ENCODE measurements at regions not wholly inside any gene's neighbourhood (a gene's known extent, or its start where the extent isn't known, plus 50 kb on each side); places are given as distances from the start of the nearest gene placed in this dataset.
A peak's percentile ranks its signal among the peaks of the same experiment; 100 is the strongest.

DNA sequence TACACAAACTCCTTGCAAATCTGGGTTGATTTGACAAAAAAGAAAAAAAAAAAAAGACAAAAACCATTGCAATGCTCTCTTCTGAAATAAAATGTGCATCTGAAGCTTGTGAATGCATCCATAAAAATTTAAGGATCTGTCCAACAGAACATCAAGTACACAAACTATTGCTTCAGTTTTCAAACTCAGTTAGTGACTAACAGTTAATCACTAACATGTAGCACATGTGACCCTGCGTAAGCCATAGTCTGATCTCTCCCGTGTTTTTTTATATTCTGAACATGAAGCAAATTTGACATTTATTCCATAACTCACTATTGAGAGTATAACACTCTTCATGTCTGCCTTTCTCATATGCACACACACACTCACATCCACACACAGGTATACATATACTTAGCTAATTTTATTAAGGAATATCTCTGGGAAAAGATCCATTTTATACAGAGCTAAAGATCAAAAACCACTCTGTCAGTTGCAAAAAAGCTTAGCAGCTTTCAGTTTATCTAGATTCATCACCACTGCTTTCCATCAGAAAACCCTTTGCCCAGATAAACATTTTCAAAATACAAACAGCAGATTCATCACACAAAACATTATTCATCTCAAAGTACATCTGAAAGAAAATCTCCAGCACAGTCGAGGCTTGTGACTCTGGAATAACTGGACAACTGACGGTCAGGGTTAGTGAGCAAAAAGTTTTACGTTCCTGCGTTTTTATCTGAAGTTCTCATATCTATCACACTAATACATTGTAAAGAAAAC lies 1000.4 kb upstream of the ACVR2A start:
- 89% methylated on average over 5 of the region's 6 CpGs for WGBS
- Histone ChIP-seq H3K27ac (ENCODE audit: low read length, poor library complexity, severe bottlenecking) (no peak overlapping the region), H2BK120ac (ENCODE audit: low read depth, low read length) (no peak overlapping the region), H2AK5ac (ENCODE audit: low read length, severe bottlenecking) (no peak overlapping the region), H3K4me3 (ENCODE audit: insufficient read depth in 1 of 2, low read depth in 1 of 2, low read length in 2 of 2) (peak overlapping the region in 1 of 2 experiments; percentile 55), H3K9me3 (ENCODE audit: control insufficient read depth, low read length) (no peaks in the 10 kb centered on the region), H3K4me1 (ENCODE audit: control insufficient read depth, insufficient read depth, low read depth, low read length) (no peaks in the 10 kb centered on the region), H4K91ac (ENCODE audit: low read length) (no peak overlapping the region), H3K4ac (ENCODE audit: low read depth in 1 of 2, low read length in 2 of 2) (no peak overlapping the region), H2BK15ac (ENCODE audit: low read depth, poor library complexity, severe bottlenecking) (no peak overlapping the region), H3K9ac (ENCODE audit: low read length) (peak overlapping the region; percentile 85), H3K36me3 (ENCODE audit: control insufficient read depth in 1 of 2, insufficient read depth in 2 of 2, low read depth in 1 of 2, low read length in 2 of 2) (no peaks in the 10 kb centered on the region), H3K14ac (ENCODE audit: low read length in 2 of 2) (no peak overlapping the region), H3K23ac (ENCODE audit: low read length in 2 of 2) (no peak overlapping the region), H2BK5ac (ENCODE audit: low read depth, low read length, poor library complexity, severe bottlenecking) (no peak overlapping the region), H3K27me3 (ENCODE audit: control insufficient read depth in 1 of 2, insufficient read depth in 1 of 2, low read length in 2 of 2) (no peaks in the 10 kb centered on the region), H2BK12ac (ENCODE audit: low read length in 2 of 2) (no peak overlapping the region), H3K4me2 (ENCODE audit: low read length, poor library complexity, severe bottlenecking) (no peak overlapping the region), H3K18ac (ENCODE audit: low read depth in 1 of 2, low read length in 2 of 2) (no peak overlapping the region), H2AFZ (ENCODE audit: low read depth, low read length) (no peak overlapping the region), H4K8ac (ENCODE audit: low read length) (no peak overlapping the region), H3K79me1 (replicated peaks; ENCODE audit: low read length, poor library complexity, severe bottlenecking) (no peaks in the 10 kb centered on the region)
- DNase-seq: no peak

DNA sequence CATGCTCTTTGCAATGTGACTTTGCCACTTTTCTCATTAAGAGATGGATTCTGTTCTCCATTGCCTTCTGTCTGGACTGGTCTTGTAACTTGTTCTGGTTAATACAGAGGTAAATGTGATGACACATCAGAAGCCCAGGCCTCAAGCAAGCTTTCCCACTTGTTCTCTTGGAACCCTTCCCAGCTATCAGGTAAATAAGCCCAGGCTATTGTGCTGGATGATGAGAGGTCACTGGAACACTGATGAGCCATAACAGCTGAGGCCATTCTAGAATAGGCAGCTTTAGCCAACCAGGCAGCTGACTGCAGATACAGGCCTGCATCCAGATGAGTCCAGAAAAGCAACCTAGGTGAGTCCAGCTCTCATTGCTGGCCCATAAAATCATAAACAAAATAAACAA lies 1007.0 kb upstream of the ACVR2A start:
- Histone ChIP-seq H3K27me3 (ENCODE audit: control insufficient read depth in 1 of 2, insufficient read depth in 1 of 2, low read length in 2 of 2) (no peaks in the 10 kb centered on the region), H3K79me1 (replicated peaks; ENCODE audit: low read length, poor library complexity, severe bottlenecking) (no peaks in the 10 kb centered on the region), H2AFZ (ENCODE audit: low read depth, low read length) (no peak overlapping the region), H3K18ac (ENCODE audit: low read depth in 1 of 2, low read length in 2 of 2) (no peak overlapping the region), H3K4me3 (ENCODE audit: insufficient read depth in 1 of 2, low read depth in 1 of 2, low read length in 2 of 2) (no peak overlapping the region), H3K4me2 (ENCODE audit: low read length, poor library complexity, severe bottlenecking) (no peak overlapping the region), H3K4ac (ENCODE audit: low read depth in 1 of 2, low read length in 2 of 2) (no peak overlapping the region), H4K8ac (ENCODE audit: low read length) (no peak overlapping the region), H2AK5ac (ENCODE audit: low read length, severe bottlenecking) (no peak overlapping the region), H3K14ac (ENCODE audit: low read length in 2 of 2) (no peak overlapping the region), H3K27ac (ENCODE audit: low read length, poor library complexity, severe bottlenecking) (no peak overlapping the region), H3K9ac (ENCODE audit: low read length) (no peak overlapping the region), H3K23ac (ENCODE audit: low read length in 2 of 2) (no peak overlapping the region), H2BK15ac (ENCODE audit: low read depth, poor library complexity, severe bottlenecking) (no peak overlapping the region), H2BK12ac (ENCODE audit: low read length in 2 of 2) (no peak overlapping the region), H3K4me1 (ENCODE audit: control insufficient read depth, insufficient read depth, low read depth, low read length) (no peaks in the 10 kb centered on the region), H2BK120ac (ENCODE audit: low read depth, low read length) (no peak overlapping the region), H2BK5ac (ENCODE audit: low read depth, low read length, poor library complexity, severe bottlenecking) (no peak overlapping the region), H3K9me3 (ENCODE audit: control insufficient read depth, low read length) (no peaks in the 10 kb centered on the region), H4K91ac (ENCODE audit: low read length) (no peak overlapping the region), H3K36me3 (ENCODE audit: control insufficient read depth in 1 of 2, insufficient read depth in 2 of 2, low read depth in 1 of 2, low read length in 2 of 2) (no peaks in the 10 kb centered on the region)
- DNase-seq: no peak

DNA sequence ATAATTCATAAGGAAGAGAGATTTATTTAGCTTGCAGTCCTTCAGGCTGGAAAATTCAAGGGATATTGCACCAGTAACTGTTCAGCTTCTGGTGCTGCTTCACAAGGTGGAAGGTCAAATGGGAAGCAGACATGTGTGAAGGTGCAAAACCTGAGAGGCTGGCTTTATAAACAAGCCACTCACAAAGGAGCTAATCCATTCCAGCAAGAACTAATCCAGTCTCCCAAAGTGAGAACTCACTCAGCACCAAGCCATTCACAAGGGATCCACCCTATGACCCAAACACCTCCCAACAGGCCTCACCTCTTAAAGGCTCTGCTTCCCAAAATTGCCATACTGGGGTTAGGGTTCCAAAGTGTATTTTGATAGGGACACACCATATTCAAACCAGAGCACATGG lies 1018.4 kb upstream of the ACVR2A start:
- H3K4me3 ChIP-seq (ENCODE audit: insufficient read depth in 1 of 2, low read depth in 1 of 2, low read length in 2 of 2): no peak overlapping the region
- H3K23ac ChIP-seq (ENCODE audit: low read length in 2 of 2): no peak overlapping the region
- H4K91ac ChIP-seq (ENCODE audit: low read length): no peak overlapping the region
- H3K9ac ChIP-seq (ENCODE audit: low read length): no peak overlapping the region
- no peak overlapping the region for H2BK120ac ChIP-seq (ENCODE audit: low read depth, low read length)
- no peak overlapping the region for H4K8ac ChIP-seq (ENCODE audit: low read length)
- no peaks in the 10 kb centered on the region for H3K4me1 ChIP-seq (ENCODE audit: control insufficient read depth, insufficient read depth, low read depth, low read length)
- H2AFZ ChIP-seq (ENCODE audit: low read depth, low read length): no peak overlapping the region
- H3K79me1 ChIP-seq (replicated peaks; ENCODE audit: low read length, poor library complexity, severe bottlenecking): no peaks in the 10 kb centered on the region
- no peak overlapping the region for H2BK15ac ChIP-seq (ENCODE audit: low read depth, poor library complexity, severe bottlenecking)
- H2AK5ac ChIP-seq (ENCODE audit: low read length, severe bottlenecking): no peak overlapping the region
- DNase-seq: no peak
- no peaks in the 10 kb centered on the region for H3K36me3 ChIP-seq (ENCODE audit: control insufficient read depth in 1 of 2, insufficient read depth in 2 of 2, low read depth in 1 of 2, low read length in 2 of 2)
- H2BK12ac ChIP-seq (ENCODE audit: low read length in 2 of 2): no peak overlapping the region
- no peak overlapping the region for H3K4me2 ChIP-seq (ENCODE audit: low read length, poor library complexity, severe bottlenecking)
- H2BK5ac ChIP-seq (ENCODE audit: low read depth, low read length, poor library complexity, severe bottlenecking): no peak overlapping the region
- no peak overlapping the region for H3K14ac ChIP-seq (ENCODE audit: low read length in 2 of 2)
- H3K27me3 ChIP-seq (ENCODE audit: control insufficient read depth in 1 of 2, insufficient read depth in 1 of 2, low read length in 2 of 2): peaks cover 0 to 9% of the 10 kb centered on the region in 2 experiments
- H3K27ac ChIP-seq (ENCODE audit: low read length, poor library complexity, severe bottlenecking): no peak overlapping the region
- H3K4ac ChIP-seq (ENCODE audit: low read depth in 1 of 2, low read length in 2 of 2): no peak overlapping the region
- no peak overlapping the region for H3K18ac ChIP-seq (ENCODE audit: low read depth in 1 of 2, low read length in 2 of 2)
- H3K9me3 ChIP-seq (ENCODE audit: control insufficient read depth, low read length): no peaks in the 10 kb centered on the region

DNA sequence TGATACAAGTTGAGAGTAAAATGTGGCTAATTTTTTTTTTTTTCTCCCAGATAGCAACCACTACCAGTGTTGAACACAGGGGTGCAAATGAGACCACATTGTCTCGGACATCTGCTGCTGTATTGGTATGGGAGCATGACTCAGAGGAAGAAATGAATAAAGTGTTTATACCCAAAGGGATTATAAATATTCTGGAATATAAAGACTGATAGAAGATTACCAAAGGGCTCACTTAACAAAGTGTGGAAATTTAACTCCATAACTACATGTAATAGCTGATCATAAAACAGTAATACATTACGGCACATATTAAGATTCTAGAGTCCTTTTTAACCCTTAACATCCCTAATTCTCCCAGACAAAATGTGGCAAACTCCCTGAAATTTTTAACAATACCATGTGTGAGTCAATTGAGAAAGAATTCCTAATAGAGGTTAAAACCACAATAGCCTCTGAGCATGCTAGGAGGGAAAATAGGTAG lies 1023.0 kb upstream of the ACVR2A start:
- peak overlapping the region; percentile 63 for H3K9ac ChIP-seq (ENCODE audit: low read length)
- peak overlapping the region in 1 of 2 experiments; percentile 39 for H3K4me3 ChIP-seq (ENCODE audit: insufficient read depth in 1 of 2, low read depth in 1 of 2, low read length in 2 of 2)
- no peaks in the 10 kb centered on the region for H3K79me1 ChIP-seq (replicated peaks; ENCODE audit: low read length, poor library complexity, severe bottlenecking)
- H4K8ac ChIP-seq (ENCODE audit: low read length): no peak overlapping the region
- no peak overlapping the region for H3K4me2 ChIP-seq (ENCODE audit: low read length, poor library complexity, severe bottlenecking)
- no peak overlapping the region for H2AK5ac ChIP-seq (ENCODE audit: low read length, severe bottlenecking)
- H2BK120ac ChIP-seq (ENCODE audit: low read depth, low read length): no peak overlapping the region
- H3K18ac ChIP-seq (ENCODE audit: low read depth in 1 of 2, low read length in 2 of 2): no peak overlapping the region
- no peak overlapping the region for H2AFZ ChIP-seq (ENCODE audit: low read depth, low read length)
- peaks cover 0 to 9% of the 10 kb centered on the region in 2 experiments for H3K27me3 ChIP-seq (ENCODE audit: control insufficient read depth in 1 of 2, insufficient read depth in 1 of 2, low read length in 2 of 2)
- H3K4ac ChIP-seq (ENCODE audit: low read depth in 1 of 2, low read length in 2 of 2): no peak overlapping the region
- no peaks in the 10 kb centered on the region for H3K4me1 ChIP-seq (ENCODE audit: control insufficient read depth, insufficient read depth, low read depth, low read length)
- H3K9me3 ChIP-seq (ENCODE audit: control insufficient read depth, low read length): no peaks in the 10 kb centered on the region
- H2BK15ac ChIP-seq (ENCODE audit: low read depth, poor library complexity, severe bottlenecking): no peak overlapping the region
- no peaks in the 10 kb centered on the region for H3K36me3 ChIP-seq (ENCODE audit: control insufficient read depth in 1 of 2, insufficient read depth in 2 of 2, low read depth in 1 of 2, low read length in 2 of 2)
- H3K14ac ChIP-seq (ENCODE audit: low read length in 2 of 2): no peak overlapping the region
- no peak overlapping the region for H2BK5ac ChIP-seq (ENCODE audit: low read depth, low read length, poor library complexity, severe bottlenecking)
- no peak overlapping the region for H2BK12ac ChIP-seq (ENCODE audit: low read length in 2 of 2)
- H3K27ac ChIP-seq (ENCODE audit: low read length, poor library complexity, severe bottlenecking): no peak overlapping the region
- no peak overlapping the region for H3K23ac ChIP-seq (ENCODE audit: low read length in 2 of 2)
- DNase-seq: peak; percentile 62
- H4K91ac ChIP-seq (ENCODE audit: low read length): no peak overlapping the region
- no CpG with 5 or more reads among the region's 2 CpGs for WGBS
